Ishikawa (cell line): ENCODE measurements at regions not wholly inside any gene's neighbourhood (a gene's known extent, or its start where the extent isn't known, plus 50 kb on each side); places are given as distances from the start of the nearest gene placed in this dataset.

Experiments used
- CEBPB ChIP-seq: IDR thresholded peaks from 2 replicates; pipeline ENCODE4 v1.6.1; 2012
- CREB1 ChIP-seq: IDR thresholded peaks from 2 replicates; pipeline ENCODE4 v1.6.1; 2012; ENCODE audit warnings: low read depth
- EGR1 ChIP-seq: IDR thresholded peaks from 2 replicates; pipeline ENCODE4 v1.6.1; 2012
- EP300 ChIP-seq: IDR thresholded peaks from 2 replicates; pipeline ENCODE4 v1.6.1; 2012; ENCODE audit warnings: borderline replicate concordance
- FOXM1 ChIP-seq: IDR thresholded peaks from 2 replicates; pipeline ENCODE4 v1.6.1; 2012; ENCODE audit warnings: low read depth, borderline replicate concordance
- NFIC ChIP-seq: IDR thresholded peaks from 2 replicates; pipeline ENCODE4 v1.6.1; 2012
- RAD21 ChIP-seq: IDR thresholded peaks from 2 replicates; pipeline ENCODE4 v1.6.1; 2012; ENCODE audit warnings: low read depth
- REST ChIP-seq: IDR thresholded peaks from 2 replicates; pipeline ENCODE4 v1.6.1; 2012; ENCODE audit warnings: low read depth, mild to moderate bottlenecking
- TAF1 ChIP-seq: IDR thresholded peaks from 2 replicates; pipeline ENCODE4 v1.6.1; 2012; ENCODE audit warnings: low read depth, mild to moderate bottlenecking
- TCF12 ChIP-seq: IDR thresholded peaks from 2 replicates; pipeline ENCODE4 v1.6.1; 2012; ENCODE audit warnings: low read depth
- TEAD4 ChIP-seq: IDR thresholded peaks from 2 replicates; pipeline ENCODE4 v1.6.1; 2012
- USF1 ChIP-seq: IDR thresholded peaks from 2 replicates; pipeline ENCODE4 v1.6.1; 2012
- YY1 ChIP-seq: IDR thresholded peaks from 2 replicates; pipeline ENCODE4 v1.6.1; 2012; ENCODE audit warnings: low read depth
- ZBTB7A ChIP-seq: IDR thresholded peaks from 2 replicates; pipeline ENCODE4 v1.6.1; 2012; ENCODE audit warnings: low read depth
- TF ChIP-seq, protein P1 (sequence below): IDR thresholded peaks from 2 replicates; pipeline ENCODE4 v1.6.1; 2012

GRCh38 chr5:174386306-174386705 lies 338.1 kb upstream of the MSX2 start:
- TF ChIP-seq EGR1 (no peak), CEBPB (no peak), RAD21 (no peak), YY1 (no peak), ZBTB7A (no peak), REST (no peak), EP300 (no peak), USF1 (no peak), NFIC (no peak), TCF12 (no peak), FOXM1 (no peak), TAF1 (no peak), TEAD4 (no peak), CREB1 (no peak)
- TF ChIP-seq, protein P1, sequence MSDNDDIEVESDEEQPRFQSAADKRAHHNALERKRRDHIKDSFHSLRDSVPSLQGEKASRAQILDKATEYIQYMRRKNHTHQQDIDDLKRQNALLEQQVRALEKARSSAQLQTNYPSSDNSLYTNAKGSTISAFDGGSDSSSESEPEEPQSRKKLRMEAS: no peak

GRCh38 chr5:174386846-174387245 lies 337.5 kb upstream of the MSX2 start:
- TF ChIP-seq EP300: no peak
- TF ChIP-seq TCF12: no peak
- TF ChIP-seq TEAD4: no peak
- no peak for TF ChIP-seq REST
- TF ChIP-seq, protein P1: no peak
- no peak for TF ChIP-seq EGR1
- TF ChIP-seq FOXM1: no peak
- TF ChIP-seq NFIC: no peak
- TF ChIP-seq CEBPB: no peak
- TF ChIP-seq YY1: no peak
- no peak for TF ChIP-seq RAD21
- TF ChIP-seq TAF1: no peak
- TF ChIP-seq CREB1: no peak
- TF ChIP-seq USF1: no peak
- TF ChIP-seq ZBTB7A: no peak

DNA sequence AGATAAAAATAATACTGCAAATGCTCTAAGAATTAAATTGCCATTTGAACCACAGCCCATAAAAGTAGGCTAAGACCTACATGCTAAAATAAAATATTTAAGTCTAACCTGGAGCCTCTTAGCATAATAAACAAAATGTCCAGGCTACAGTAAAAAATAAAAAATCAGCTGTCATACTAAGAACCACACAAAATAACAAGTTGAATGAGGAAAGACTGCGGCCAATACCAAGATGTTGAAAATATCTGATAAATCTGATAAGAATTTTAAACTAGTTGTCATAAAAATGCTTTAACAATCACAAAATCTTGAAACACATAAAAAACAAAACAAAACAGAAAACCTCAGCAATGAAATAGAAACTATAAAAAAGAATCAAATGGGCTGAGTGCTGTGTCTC lies 336.9 kb upstream of the MSX2 start:
- TF ChIP-seq USF1 (no peak), TAF1 (no peak), YY1 (no peak), CREB1 (no peak), RAD21 (no peak), EGR1 (no peak), TEAD4 (no peak), TCF12 (no peak), FOXM1 (no peak), NFIC (no peak), CEBPB (no peak), REST (no peak), EP300 (no peak), ZBTB7A (no peak)
- TF ChIP-seq, protein P1: no peak

DNA sequence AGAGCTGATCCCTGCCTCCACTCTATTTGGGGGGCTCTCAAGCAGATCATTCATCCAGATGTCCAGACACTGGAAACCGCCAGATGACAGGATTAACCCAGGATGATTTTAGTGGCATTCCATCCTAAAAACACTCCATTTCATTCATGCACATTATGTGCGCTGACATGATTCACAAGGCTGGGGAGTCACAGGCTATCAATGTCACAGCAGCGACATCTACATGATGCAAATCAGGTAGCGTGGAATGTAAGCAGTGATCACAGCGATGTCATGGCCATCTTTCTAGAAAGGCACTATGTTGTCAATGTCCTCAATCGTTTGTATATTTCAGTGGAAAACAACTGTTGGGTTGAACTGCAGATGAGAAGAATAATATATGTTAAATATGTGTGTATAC lies 331.5 kb upstream of the MSX2 start:
- TF ChIP-seq TCF12: no peak
- TF ChIP-seq CREB1: no peak
- TF ChIP-seq, protein P1: no peak
- no peak for TF ChIP-seq EP300
- TF ChIP-seq TAF1: no peak
- TF ChIP-seq YY1: no peak
- no peak for TF ChIP-seq NFIC
- no peak for TF ChIP-seq EGR1
- no peak for TF ChIP-seq TEAD4
- no peak for TF ChIP-seq USF1
- TF ChIP-seq FOXM1: no peak
